ENCODE measurements at regions not wholly inside any gene's neighbourhood (a gene's known extent, or its start where the extent isn't known, plus 50 kb on each side); places are given as distances from the start of the nearest gene placed in this dataset.

DNA sequence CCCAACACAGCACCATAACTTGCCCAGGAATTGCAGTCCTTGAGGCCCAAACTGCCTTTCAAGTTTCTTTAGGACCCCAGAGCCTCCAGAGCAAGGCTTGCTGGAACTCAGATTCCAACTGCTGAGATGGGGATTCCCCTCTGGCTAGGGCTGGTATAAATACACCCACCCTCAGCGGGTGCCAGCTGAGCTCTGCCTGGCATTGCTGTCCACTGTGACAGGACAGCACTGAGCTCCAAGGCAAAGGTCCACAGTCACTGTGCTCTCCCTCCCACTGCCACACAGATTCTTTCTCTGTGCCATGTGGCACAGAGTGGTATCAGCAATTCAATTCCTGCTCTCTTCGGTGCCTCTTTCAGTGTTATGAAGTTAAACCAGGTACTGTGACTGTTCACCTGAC lies 304.2 kb upstream of the LMCD1 start:
- TF ChIP-seq, protein P1, sequence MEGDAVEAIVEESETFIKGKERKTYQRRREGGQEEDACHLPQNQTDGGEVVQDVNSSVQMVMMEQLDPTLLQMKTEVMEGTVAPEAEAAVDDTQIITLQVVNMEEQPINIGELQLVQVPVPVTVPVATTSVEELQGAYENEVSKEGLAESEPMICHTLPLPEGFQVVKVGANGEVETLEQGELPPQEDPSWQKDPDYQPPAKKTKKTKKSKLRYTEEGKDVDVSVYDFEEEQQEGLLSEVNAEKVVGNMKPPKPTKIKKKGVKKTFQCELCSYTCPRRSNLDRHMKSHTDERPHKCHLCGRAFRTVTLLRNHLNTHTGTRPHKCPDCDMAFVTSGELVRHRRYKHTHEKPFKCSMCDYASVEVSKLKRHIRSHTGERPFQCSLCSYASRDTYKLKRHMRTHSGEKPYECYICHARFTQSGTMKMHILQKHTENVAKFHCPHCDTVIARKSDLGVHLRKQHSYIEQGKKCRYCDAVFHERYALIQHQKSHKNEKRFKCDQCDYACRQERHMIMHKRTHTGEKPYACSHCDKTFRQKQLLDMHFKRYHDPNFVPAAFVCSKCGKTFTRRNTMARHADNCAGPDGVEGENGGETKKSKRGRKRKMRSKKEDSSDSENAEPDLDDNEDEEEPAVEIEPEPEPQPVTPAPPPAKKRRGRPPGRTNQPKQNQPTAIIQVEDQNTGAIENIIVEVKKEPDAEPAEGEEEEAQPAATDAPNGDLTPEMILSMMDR (IDR thresholded peaks at IDR 0.05; ENCODE audit: low read depth, low read length), result no peak
- TF ChIP-seq POLR2A (IDR thresholded peaks at IDR 0.05; ENCODE audit: extremely low read depth, insufficient read length) (no peak), MYC (IDR thresholded peaks at IDR 0.05; ENCODE audit: low read depth, low read length) (no peak)
- TF ChIP-seq, protein P2, sequence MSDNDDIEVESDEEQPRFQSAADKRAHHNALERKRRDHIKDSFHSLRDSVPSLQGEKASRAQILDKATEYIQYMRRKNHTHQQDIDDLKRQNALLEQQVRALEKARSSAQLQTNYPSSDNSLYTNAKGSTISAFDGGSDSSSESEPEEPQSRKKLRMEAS (IDR thresholded peaks at IDR 0.05; ENCODE audit: low read depth, low read length), result no peak

All from NB4 (cell line).